EL (cell line): ENCODE measurements at regions not wholly inside any gene's neighbourhood (a gene's known extent, or its start where the extent isn't known, plus 50 kb on each side); places are given as distances from the start of the nearest gene placed in this dataset.
"Not testable (repeated sequence)": the region's sequence is repeated elsewhere in the genome, so short reads cannot be mapped to it uniquely, and the experiment has no call there.

Experiments
- DNase-seq: peaks from one replicate; pipeline ENCODE4 v3.0.0-alpha.2; 2016

DNA sequence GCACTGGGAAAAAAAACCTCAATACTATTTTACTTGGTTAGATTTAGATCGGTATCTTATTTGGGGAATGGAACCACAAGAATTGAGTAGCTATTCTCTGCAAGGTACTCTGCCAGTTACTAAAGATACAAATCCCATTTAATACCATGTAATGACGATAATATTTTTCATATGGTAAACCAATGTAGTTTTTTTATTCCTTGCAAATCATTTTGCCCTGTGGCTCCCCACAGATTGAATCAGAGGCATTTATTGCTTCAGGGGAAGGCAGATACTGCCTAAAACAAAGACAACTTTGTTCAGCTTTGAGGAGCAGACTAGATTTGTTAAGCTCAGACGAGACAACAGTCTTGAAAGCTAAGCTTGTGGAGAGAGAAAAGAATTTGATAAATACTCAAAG, 226.7 kb upstream of the RUNX1 start:
- no peak for DNase-seq

GRCh38 chr21:35274923-35275322, 225.8 kb upstream of the RUNX1 start:
- DNase-seq = no peak

- no peak for DNase-seq
Measured at GRCh38 chr21:35274090-35274489, 225.0 kb upstream of the RUNX1 start.

DNA sequence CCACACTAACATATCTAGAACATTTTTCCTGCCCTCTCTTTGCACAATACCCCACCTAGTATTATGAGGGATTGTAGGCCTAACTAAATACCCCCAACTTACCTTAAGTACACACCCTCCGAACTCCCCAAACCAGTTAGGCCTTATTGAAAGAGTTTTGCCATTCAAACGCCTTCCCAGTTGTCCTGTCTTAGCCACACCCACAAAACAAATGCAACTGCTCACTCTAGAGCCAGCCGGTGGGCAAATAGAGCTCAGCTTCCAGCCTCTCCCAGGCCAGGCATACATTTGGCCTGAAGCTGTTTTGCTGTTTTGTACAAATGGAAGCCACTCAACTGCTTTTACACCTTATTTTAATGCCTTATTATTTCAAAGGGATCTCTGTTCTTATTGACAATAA, 224.2 kb upstream of the RUNX1 start:
- DNase-seq = no peak

DNA sequence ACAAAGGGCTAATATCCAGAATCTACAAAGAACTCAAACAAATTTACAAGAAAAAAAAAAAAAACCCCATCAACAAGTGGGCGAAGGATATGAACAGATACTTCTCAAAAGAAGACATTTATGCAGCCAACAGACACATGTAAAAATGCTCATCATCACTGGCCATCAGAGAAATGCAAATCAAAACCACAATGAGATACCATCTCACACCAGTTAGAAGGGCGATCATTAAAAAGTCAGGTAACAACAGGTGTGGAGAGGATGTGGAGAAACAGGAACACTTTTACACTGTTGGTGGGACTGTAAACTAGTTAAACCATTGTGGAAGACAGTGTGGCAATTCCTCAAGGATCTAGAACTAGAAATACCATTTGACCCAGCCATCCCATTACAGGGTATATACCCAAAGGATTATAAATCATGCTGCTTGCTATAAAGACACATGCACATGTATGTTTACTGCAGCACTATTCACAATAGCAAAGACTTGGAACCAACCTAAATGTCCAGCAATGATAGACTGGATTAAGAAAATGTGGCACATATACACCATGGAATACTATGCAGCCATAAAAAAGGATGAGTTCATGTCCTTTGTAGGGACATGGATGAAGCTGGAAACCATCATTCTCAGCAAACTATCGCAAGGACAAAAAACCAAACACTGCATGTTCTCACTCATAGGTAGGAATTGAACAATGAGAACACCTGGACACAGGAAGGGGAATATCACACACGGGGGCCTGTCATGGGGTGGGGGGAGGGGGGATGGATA, 222.4 kb upstream of the RUNX1 start:
- DNase-seq = not testable (repeated sequence)

DNA sequence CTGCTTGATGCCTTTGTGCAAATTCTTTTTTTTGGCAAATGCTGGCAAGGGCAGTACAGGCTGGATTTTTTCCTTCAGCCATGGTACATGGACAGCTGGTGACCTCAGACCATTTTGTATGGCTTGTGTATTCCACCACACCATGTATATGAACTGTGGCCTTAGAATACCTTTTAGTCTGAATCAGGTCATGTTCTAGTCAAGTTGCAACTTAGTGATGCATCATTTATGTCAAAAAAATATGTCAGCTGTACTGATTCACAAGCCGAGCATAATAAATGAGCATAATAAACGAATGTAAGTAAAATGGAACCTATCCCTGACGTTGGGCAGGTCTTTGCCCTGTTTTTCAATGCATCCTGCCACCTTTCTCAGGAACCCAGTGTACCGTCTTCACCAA, 219.7 kb upstream of the RUNX1 start:
- DNase-seq = no peak

DNA sequence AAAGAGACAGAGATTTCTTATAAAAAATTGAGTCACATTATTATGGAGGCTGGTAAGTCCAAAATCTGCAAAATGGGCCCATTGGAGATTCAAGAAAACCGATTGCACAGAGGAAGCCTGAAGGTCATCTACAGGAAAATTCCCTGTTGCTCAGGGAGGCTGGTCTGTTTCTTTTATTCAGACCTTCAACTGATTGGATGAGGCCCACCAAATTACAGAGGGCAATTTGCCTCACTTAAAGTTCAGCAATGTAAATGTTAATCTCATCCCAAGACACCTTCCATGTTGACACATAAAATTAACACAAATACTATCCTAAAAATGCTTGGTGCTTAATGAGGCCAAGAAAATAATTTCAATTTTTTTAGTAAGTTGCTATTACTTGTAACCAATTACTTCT, 219.2 kb upstream of the RUNX1 start:
- DNase-seq = no peak

GRCh38 chr21:35266546-35266945, 217.4 kb upstream of the RUNX1 start:
- DNase-seq = peak; percentile 37

DNA sequence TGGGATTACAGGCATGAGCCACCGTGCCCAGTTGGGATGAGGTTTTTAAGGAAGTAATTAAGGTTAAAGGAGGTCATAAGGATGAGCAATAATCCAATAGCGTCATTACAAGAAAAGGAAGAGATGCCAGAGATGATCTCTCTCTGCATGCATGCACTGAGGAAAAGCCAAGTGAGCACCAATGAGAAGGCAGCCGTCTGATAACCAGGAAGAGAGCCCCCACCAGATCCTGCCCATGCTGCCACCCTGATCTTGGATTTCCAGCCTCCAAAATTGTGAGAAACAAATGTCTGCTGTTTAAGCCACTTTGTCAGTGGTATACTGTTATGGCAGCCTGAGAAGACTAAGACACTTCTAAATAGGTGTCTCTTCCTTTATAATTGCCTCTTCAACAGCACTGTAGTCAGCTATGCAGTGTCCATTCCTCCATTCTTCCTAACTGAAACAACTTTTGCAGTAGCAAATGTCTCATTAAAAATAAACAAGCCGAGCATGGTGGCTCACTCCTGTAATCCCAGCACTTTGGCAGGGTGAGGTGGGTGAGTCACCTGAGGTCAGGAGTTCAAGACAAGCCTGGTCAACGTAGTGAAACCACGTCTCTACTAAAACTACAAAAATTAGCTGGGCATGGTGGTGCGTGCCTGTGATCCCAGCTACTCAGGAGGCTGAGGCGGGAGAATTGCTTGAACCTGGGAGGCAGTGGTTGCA, 216.2 kb upstream of the RUNX1 start:
- DNase-seq = peak; percentile 83

DNA sequence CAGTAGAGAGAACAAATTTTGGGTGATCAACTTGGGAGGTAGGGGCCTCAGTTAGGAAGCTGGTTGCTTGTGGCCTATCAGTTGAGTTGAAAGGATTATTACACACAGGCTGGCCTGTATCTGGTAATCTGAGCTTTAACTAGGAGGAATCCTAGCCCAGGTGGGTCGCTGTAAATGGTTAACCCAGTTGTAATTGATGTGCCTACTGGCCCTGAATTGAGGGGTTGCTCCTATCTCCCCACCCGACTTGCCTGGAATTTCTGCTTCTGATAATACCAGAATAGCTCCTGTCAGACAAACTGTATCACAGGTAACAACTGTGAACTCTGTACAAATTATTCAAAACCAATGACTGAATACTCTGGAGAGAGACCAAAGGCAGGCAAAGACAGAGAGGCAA, 210.4 kb upstream of the RUNX1 start:
- DNase-seq = no peak

DNA sequence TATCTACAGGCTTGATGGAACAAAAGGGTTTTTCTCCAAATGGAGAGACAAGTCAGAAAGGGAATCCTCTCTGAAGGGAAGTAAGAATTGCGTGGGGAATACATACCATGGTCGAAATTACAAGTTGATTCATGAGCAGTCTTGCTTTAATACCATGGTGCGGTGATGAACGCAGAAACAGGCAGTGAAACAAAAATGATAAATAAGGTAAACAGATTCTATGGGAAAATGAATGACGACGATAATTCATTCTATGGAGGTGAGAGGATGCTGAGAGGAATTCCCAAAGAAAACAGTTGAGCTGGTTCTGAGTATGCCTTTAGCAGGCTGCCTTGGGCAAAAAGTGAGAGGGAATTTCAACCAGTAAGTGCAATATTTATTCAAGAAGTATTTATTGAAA, 209.4 kb upstream of the RUNX1 start:
- no peak for DNase-seq

DNA sequence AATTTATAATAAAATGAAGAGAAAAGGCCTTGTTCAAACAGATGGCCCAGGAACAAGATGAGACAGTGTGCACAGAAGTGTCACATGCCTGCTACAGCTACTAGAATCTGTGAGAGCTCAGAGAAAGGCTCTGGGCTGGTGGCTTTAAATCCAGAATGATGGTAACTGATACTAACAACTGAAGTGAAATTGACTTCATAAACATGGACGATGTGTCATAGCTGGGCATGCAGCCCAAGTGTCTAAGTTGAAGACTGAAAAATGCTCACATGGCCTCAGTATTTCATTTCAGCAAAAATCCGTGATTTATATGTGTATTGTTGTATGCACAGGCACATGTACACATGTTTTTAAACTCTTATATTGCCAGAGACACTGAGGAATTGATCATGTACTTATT, 208.3 kb upstream of the RUNX1 start:
- peak; percentile 93 for DNase-seq

- peak; percentile 98 for DNase-seq
Measured at GRCh38 chr21:35256468-35256988, 207.4 kb upstream of the RUNX1 start.

DNA sequence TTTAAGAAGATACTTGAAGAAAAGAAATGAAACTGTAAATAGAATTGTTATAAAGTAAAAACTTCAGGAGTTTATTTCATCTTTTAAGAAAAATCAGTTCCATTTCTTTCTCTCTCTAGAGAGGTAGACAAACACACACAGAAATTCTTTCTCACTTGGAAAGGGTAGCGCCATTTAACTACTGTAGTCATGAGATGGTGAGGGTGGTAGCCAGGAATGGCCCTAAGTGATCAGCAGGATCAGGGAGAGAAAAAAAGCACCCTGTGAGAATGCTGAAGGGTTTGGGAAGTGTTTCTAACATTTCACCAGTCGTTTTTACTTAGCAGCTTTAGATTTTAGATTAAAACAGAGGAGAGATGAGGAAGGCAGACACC, 205.7 kb upstream of the RUNX1 start:
- DNase-seq = no peak

GRCh38 chr21:35254006-35254764, 205.1 kb upstream of the RUNX1 start:
- DNase-seq = peak; percentile 72

DNA sequence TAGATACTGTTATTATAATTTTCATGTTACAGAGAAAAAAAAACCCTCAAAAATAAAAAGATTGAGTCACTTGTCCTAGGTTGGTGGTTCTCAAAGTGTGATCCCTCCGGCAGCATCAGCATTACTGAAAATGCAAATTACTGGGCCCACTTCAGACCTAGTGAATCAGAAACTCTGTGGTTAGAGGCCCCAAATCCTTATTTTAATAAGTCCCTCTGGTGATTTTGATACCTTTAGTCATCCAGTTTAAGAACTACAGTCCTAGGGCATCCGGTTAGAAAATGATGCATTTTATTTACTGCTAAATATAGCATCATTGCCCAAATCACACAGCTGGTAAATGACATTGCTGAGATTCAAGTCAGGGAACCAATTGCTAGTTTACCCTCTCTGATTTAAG, 203.7 kb upstream of the RUNX1 start:
- peak; percentile 69 for DNase-seq

DNA sequence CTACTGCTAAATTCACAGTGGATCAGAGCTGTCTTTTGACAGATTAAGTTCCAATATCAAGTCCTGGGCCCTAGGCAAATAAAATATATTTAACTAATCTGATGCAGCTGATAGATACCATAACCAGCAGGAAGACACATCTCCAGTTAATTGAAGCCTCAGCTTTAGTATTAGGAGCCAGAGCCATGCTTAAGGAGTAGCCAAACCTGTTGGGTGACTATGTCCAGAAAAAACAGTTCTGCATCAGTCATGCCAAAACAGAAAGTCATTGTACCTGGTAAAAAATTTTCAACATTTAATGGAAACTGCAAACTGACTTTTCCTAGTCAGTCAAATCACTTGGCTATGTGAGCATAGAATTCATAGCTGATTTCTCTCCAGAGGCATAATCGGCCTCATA, 200.5 kb upstream of the RUNX1 start:
- DNase-seq = no peak

GRCh38 chr21:35245879-35246278, 196.8 kb upstream of the RUNX1 start:
- no peak for DNase-seq

DNA sequence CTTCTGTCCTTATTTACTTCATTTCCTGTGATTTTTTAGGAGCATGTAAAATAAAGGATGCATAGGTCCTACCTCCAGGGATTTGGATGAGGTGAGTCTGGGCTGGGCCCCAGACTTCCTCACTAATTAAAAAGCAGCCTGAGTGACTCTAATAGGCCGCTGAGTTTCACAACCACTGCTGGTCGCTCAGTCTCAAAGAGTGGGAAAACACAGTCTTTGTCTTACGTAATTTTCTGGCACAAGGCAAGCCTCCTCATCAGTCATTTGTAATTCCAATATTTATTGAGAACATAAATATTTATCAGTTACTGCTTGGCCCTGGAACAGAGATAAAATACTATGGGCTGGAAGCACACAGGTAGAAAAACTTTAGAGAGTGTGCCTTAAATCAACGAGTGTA, 195.4 kb upstream of the RUNX1 start:
- no peak for DNase-seq

GRCh38 chr21:35243171-35243570, 194.1 kb upstream of the RUNX1 start:
- no peak for DNase-seq

DNA sequence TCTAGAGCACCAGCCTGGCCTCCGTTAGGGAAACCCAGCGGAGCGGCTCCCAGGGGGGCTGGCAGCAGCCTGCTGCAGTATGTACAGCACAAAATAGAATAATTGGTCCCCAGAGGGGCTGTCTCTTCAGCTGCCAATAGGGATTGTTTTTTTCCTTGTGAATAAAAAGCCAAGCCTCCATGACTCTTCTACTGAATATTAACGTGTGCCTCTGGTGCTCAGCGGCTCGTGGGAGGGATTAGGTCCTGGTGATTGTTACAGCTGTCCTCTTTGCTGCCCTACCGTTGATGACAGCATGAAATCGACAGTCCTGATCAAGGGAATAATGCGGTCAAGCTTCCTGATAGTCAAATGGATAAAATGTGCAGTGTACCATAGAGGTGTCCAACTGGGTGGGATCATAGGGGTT, 190.7 kb upstream of the RUNX1 start:
- DNase-seq = no peak

- no peak for DNase-seq
Measured at GRCh38 chr21:35238119-35238518, 189.0 kb upstream of the RUNX1 start.

DNA sequence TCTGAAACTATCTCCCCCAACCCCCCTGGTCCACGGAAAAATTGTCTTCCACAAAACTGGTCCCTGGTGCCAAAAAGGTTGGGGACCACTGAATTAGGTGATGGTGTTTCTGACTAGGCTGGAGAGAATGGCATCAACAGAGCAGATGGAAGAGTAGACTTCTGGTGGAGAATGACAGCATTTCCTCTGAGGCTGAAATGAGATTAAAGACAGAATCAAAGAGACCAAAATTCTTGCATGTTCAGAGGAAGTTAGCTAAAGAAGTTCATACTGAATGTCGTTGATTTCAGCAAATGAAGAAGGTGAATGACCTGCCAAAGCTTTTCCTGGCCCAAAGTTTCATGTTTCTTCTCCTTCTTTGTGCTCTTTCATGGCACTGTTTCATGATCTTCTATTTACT, 188.2 kb upstream of the RUNX1 start:
- DNase-seq = no peak

GRCh38 chr21:35236090-35236489, 187.0 kb upstream of the RUNX1 start:
- DNase-seq = no peak
